Muscle of leg (tissue), 3 donors: ENCODE measurements at regions not wholly inside any gene's neighbourhood (a gene's known extent, or its start where the extent isn't known, plus 50 kb on each side); places are given as distances from the start of the nearest gene placed in this dataset.
"Not testable (repeated sequence)": the region's sequence is repeated elsewhere in the genome, so short reads cannot be mapped to it uniquely, and the experiment has no call there.

Experiments
- DNase-seq: peaks from one replicate; pipeline ENCODE4 v3.0.0; 2013
- H3K27ac ChIP-seq: one replicate; pipeline ENCODE4 v1.5.1; 2013; ENCODE audit warnings: mild to moderate bottlenecking, low read length, control low read depth
- H3K27me3 ChIP-seq: one replicate; pipeline ENCODE4 v1.6.1; 2013; ENCODE audit warnings: low read length; ENCODE audit not compliant: control insufficient read depth, insufficient read depth
- H3K36me3 ChIP-seq: one replicate; pipeline ENCODE4 v1.6.1; 2013; ENCODE audit warnings: low read length; ENCODE audit not compliant: control insufficient read depth, insufficient read depth
- H3K4me1 ChIP-seq: one replicate; pipeline ENCODE4 v1.6.1; 2013; ENCODE audit warnings: low read length; ENCODE audit not compliant: control insufficient read depth, insufficient read depth
- H3K4me3 ChIP-seq: one replicate; pipeline ENCODE4 v1.5.1; 2013; ENCODE audit warnings: low read length, control low read depth
- H3K9me3 ChIP-seq: replicated peaks from 2 replicates; pipeline ENCODE4 v1.6.1; 2013; ENCODE audit warnings: low read depth, low read length; ENCODE audit not compliant: control insufficient read depth
- WGBS: methylation state at CpG from one replicate; pipeline ENCODE4 v1.1.5; 2013; ENCODE audit warnings: missing lambda C conversion rate; ENCODE audit not compliant: insufficient coverage; 5-methylcytosine and 5-hydroxymethylcytosine counted together

DNA sequence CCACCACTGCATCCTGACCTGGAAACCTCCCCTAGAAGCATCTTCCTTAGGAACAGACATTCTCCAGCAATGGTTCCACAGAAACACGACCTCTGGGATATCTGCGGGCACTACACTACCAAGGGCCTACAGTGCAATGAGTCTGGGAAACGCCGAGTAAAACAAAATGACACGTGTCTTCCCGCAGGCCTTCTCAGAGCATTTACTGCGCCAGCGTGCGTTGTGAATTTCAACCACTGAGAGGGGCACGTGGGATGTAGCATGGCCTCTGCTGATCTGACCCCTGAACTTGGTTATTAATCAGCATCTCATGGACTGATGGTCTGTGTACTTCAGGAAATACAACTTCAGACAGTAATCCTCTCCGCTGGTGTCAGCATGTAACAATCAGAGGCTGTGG is 173.0 kb downstream of the C16orf95 start:
- Histone ChIP-seq H3K4me1 (no peaks in the 10 kb centered on the region), H3K4me3 (no peak overlapping the region), H3K27me3 (peaks cover 26% of the 10 kb centered on the region), H3K27ac (no peak overlapping the region), H3K36me3 (no peaks in the 10 kb centered on the region), H3K9me3 (peaks cover 2% of the 10 kb centered on the region)
- DNase-seq = no peak
- WGBS = 84% methylated on average over 11 of the region's 11 CpGs

- Histone ChIP-seq H3K27ac (no peak overlapping the region), H3K27me3 (peaks cover 24% of the 10 kb centered on the region), H3K9me3 (peaks cover 5% of the 10 kb centered on the region), H3K4me1 (no peaks in the 10 kb centered on the region), H3K36me3 (no peaks in the 10 kb centered on the region), H3K4me3 (no peak overlapping the region)
- 84% methylated on average over 23 of the region's 24 CpGs for WGBS
- DNase-seq = no peak
Observed at GRCh38 chr16:87145181-87146176, 171.7 kb downstream of the C16orf95 start.

GRCh38 chr16:87146676-87147075 is 170.5 kb downstream of the C16orf95 start:
- DNase-seq = no peak
- peaks cover 5% of the 10 kb centered on the region for H3K9me3 ChIP-seq
- H3K36me3 ChIP-seq = no peaks in the 10 kb centered on the region
- peaks cover 22% of the 10 kb centered on the region for H3K27me3 ChIP-seq
- H3K27ac ChIP-seq = no peak overlapping the region
- H3K4me3 ChIP-seq = no peak overlapping the region
- WGBS = 70% methylated on average over 3 of the region's 5 CpGs
- H3K4me1 ChIP-seq = no peaks in the 10 kb centered on the region

DNA sequence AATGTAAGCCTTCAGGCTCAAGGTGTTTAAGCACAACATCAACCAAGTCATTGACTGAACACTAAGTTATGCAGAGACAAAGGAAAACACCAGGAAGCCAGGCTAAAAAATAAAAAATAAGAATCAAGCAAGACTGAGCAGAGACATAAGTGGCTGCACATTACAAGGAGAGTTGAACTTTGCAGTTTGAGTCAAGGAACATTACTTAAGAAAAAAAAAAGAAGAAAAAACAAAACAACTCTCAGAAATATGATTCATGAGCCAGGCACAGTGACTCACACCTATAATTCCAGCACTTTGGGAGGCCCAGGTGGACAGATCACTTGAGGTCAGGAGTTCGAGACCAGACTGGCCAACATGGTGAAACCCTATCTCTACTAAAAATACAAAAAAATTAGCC is 168.1 kb downstream of the C16orf95 start:
- no peaks in the 10 kb centered on the region for H3K4me1 ChIP-seq
- H3K4me3 ChIP-seq = no peak overlapping the region
- no CpG with 5 or more reads among the region's 1 CpG for WGBS
- peaks cover 20% of the 10 kb centered on the region for H3K27me3 ChIP-seq
- H3K9me3 ChIP-seq = peaks cover 5% of the 10 kb centered on the region
- DNase-seq = no peak
- no peak overlapping the region for H3K27ac ChIP-seq
- no peaks in the 10 kb centered on the region for H3K36me3 ChIP-seq

GRCh38 chr16:87150262-87150661 is 166.9 kb downstream of the C16orf95 start:
- 32% methylated on average over 13 of the region's 13 CpGs for WGBS

DNA sequence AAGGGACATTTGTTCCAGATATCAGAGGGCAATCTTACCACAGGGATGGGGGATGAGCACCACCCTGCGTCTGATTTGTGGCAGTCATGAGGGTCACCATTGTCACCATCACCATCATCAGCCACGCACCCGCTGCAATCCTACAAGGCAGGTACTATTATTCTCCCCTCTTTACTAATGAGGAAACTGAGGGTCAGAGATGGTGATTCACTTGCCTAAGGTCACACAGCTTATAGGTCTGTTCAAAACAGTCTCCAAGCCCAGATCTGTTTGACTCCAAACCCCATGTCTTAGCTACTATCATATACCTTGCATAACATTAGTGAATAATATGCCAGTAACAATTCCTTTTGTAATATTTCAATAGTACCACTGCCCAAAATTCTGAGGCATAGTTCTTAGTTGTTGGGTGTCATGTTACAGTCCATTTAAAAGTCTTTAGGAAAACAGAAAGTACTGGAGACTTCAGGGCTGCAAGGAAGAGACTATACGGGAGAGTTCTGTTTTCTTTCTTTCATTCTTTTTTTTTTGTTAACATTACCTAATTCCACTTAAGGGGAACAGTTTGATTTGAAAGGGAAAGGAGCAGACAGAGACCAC is 166.4 kb downstream of the C16orf95 start:
- H3K9me3 ChIP-seq = peaks cover 5% of the 10 kb centered on the region
- no peak overlapping the region for H3K4me3 ChIP-seq
- H3K4me1 ChIP-seq = no peaks in the 10 kb centered on the region
- no peaks in the 10 kb centered on the region for H3K36me3 ChIP-seq
- H3K27ac ChIP-seq = no peak overlapping the region
- no peak for DNase-seq
- WGBS = 60% methylated on average over 1 of the region's 4 CpGs
- H3K27me3 ChIP-seq = peaks cover 17% of the 10 kb centered on the region

More at GRCh38 chr16:87150262-87150661, 166.9 kb downstream of the C16orf95 start:
- H3K9me3 ChIP-seq = peaks cover 5% of the 10 kb centered on the region
- H3K4me3 ChIP-seq = no peak overlapping the region
- H3K27me3 ChIP-seq = peaks cover 20% of the 10 kb centered on the region
- H3K4me1 ChIP-seq = no peaks in the 10 kb centered on the region
- H3K36me3 ChIP-seq = no peaks in the 10 kb centered on the region
- no peak for DNase-seq
- H3K27ac ChIP-seq = no peak overlapping the region

- DNase-seq = no peak
- Histone ChIP-seq H3K4me3 (no peak overlapping the region), H3K4me1 (no peaks in the 10 kb centered on the region), H3K27ac (no peak overlapping the region), H3K27me3 (peaks cover 16% of the 10 kb centered on the region), H3K36me3 (no peaks in the 10 kb centered on the region), H3K9me3 (peaks cover 5% of the 10 kb centered on the region)
- 80% methylated on average over 15 of the region's 19 CpGs for WGBS
Observed at GRCh38 chr16:87152221-87152755, 164.9 kb downstream of the C16orf95 start.

GRCh38 chr16:87153326-87153725 is 163.9 kb downstream of the C16orf95 start:
- Histone ChIP-seq H3K27ac (no peak overlapping the region), H3K27me3 (peaks cover 11% of the 10 kb centered on the region), H3K36me3 (no peaks in the 10 kb centered on the region), H3K9me3 (peaks cover 5% of the 10 kb centered on the region), H3K4me3 (no peak overlapping the region), H3K4me1 (no peaks in the 10 kb centered on the region)
- WGBS = 83% methylated on average over 7 of the region's 8 CpGs
- no peak for DNase-seq

DNA sequence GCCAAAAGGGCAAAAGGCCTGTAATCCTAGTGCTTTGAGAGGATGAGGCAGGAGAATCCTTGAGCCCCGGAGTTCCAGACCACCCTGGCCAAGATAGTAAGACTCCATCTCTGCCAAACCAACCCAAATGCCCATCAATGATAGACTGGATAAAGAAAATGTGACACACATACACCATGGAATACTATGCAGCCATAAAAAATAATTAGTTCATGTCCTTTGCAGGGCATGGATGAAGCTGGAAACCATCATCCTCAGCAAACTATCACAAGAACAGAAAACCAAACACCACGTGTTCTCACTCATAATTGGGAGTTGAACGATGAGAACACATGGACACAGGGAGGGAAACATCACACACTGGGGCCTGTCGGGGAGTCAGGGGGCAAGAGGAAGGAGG is 161.9 kb downstream of the C16orf95 start:
- not testable (repeated sequence) for H3K27ac ChIP-seq, H3K9me3 ChIP-seq, H3K4me3 ChIP-seq, H3K36me3 ChIP-seq, DNase-seq, H3K4me1 ChIP-seq
- WGBS = no CpG with 5 or more reads among the region's 4 CpGs
- H3K27me3 ChIP-seq = peaks cover 13% of the 10 kb centered on the region

DNA sequence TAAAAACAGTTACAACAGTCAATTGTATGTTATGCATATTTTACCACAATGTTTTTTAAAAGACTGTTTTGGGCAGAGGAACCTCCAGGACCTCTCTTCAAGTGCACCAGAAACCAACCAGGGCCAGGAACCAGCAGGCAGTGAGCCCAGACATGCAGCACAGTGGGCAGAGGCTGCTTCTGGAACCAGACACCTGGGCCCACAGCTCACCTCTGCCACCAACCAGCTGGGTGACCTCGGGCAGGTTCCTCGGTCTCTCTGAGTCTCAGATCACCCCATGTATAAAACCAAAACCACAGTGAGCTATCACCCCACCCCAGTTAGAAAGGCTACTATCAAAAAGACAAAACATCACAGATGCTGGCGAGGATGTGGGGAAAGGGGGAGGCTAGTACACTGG is 161.0 kb downstream of the C16orf95 start:
- H3K36me3 ChIP-seq = no peaks in the 10 kb centered on the region
- H3K9me3 ChIP-seq = no peaks in the 10 kb centered on the region
- H3K27ac ChIP-seq = no peak overlapping the region
- peaks cover 16% of the 10 kb centered on the region for H3K27me3 ChIP-seq
- H3K4me1 ChIP-seq = peaks cover 4% of the 10 kb centered on the region
- no peak overlapping the region for H3K4me3 ChIP-seq
- WGBS = 60% methylated on average over 1 of the region's 3 CpGs
- no peak for DNase-seq
